ENCODE measurements at regions not wholly inside any gene's neighbourhood (a gene's known extent, or its start where the extent isn't known, plus 50 kb on each side); places are given as distances from the start of the nearest gene placed in this dataset.
"Not testable (repeated sequence)": the region's sequence is repeated elsewhere in the genome, so short reads cannot be mapped to it uniquely, and the experiment has no call there.

DNA sequence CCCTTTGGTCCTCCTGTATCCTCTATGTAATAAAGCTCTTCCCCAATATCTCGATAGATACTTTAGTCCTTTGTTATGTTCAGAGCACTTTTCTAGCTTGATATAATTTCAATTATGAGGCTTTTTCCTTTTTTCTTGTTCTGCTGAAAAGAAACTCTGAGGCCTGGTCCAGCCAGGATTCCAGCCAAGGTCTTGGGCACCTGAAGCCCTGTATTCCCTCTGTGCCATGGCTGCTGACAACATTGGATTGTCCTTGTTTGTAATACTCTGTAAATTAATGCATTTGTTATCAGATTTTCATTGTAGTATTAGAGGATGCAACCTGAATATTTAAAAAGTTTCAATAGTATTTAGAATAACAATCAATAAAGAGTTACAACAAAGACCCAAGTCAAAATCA, 67.9 kb upstream of the ADAMTS5 start:
- no peak overlapping the region for H3K4me3 ChIP-seq
- TF ChIP-seq, protein P1, sequence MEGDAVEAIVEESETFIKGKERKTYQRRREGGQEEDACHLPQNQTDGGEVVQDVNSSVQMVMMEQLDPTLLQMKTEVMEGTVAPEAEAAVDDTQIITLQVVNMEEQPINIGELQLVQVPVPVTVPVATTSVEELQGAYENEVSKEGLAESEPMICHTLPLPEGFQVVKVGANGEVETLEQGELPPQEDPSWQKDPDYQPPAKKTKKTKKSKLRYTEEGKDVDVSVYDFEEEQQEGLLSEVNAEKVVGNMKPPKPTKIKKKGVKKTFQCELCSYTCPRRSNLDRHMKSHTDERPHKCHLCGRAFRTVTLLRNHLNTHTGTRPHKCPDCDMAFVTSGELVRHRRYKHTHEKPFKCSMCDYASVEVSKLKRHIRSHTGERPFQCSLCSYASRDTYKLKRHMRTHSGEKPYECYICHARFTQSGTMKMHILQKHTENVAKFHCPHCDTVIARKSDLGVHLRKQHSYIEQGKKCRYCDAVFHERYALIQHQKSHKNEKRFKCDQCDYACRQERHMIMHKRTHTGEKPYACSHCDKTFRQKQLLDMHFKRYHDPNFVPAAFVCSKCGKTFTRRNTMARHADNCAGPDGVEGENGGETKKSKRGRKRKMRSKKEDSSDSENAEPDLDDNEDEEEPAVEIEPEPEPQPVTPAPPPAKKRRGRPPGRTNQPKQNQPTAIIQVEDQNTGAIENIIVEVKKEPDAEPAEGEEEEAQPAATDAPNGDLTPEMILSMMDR (IDR thresholded peaks at IDR 0.05): no peak
- DNase-seq (no peak), ATAC-seq (no peak)
- intact Hi-C loops (cut with DNase I, micrococcal nuclease): no loop called here
- no peaks in the 10 kb centered on the region for H3K4me1 ChIP-seq (ENCODE audit: low read depth)
- no peaks in the 10 kb centered on the region for H3K36me3 ChIP-seq (ENCODE audit: low read depth)
- H3K9me3 ChIP-seq: no peaks in the 10 kb centered on the region

DNA sequence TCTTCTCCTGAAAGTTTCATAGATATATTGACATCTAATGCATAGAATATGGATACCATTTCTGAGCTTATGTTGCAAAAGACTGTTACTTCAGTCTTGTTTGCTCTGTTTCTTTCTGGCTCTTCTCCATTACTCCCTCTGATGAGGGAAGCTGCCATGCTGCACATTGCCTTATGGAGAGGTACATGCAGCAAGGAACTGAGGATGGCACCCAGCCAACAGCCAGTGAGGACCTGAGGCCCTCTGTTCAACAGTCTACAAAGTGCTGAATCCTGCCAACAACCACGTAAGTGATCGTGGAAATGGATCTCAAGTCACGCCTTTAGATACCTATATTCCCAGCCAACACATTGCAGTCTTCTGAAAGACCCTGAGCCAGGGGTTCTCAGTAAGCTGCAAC, 66.6 kb upstream of the ADAMTS5 start:
- DNase-seq: no peak
- Histone ChIP-seq H3K9me3 (no peaks in the 10 kb centered on the region), H3K4me1 (ENCODE audit: low read depth) (no peaks in the 10 kb centered on the region), H3K36me3 (ENCODE audit: low read depth) (no peaks in the 10 kb centered on the region), H3K4me3 (no peak overlapping the region)
- ATAC-seq: no peak
- TF ChIP-seq, protein P1 (IDR thresholded peaks at IDR 0.05): no peak
- intact Hi-C loops (cut with DNase I, micrococcal nuclease): no loop called here

DNA sequence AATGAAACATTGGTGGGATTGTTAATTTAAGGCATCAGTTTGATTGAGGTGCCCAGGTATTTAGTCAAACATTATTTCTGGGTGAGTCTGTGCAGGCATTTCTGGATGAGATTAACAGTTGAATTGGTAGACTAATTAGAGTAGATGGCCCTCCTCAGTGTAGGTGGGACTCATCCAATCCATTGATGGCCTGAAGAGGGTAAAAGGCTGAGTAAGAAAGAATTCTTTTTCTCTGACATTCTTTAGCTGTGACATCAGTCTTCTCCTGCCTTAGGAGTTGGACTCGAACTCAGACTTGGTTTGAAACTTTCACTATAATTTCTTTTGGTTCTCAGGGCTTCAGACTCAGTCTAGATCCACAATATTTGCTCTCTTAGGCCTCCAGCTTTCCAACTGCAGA, 59.6 kb upstream of the ADAMTS5 start:
- DNase-seq: no peak
- H3K4me3 ChIP-seq: no peak overlapping the region
- ATAC-seq: no peak
- intact Hi-C loops (cut with DNase I, micrococcal nuclease): no loop called here
- H3K4me1 ChIP-seq (ENCODE audit: low read depth): no peaks in the 10 kb centered on the region
- H3K9me3 ChIP-seq: no peaks in the 10 kb centered on the region
- H3K36me3 ChIP-seq (ENCODE audit: low read depth): no peaks in the 10 kb centered on the region
- TF ChIP-seq, protein P1 (IDR thresholded peaks at IDR 0.05): no peak

DNA sequence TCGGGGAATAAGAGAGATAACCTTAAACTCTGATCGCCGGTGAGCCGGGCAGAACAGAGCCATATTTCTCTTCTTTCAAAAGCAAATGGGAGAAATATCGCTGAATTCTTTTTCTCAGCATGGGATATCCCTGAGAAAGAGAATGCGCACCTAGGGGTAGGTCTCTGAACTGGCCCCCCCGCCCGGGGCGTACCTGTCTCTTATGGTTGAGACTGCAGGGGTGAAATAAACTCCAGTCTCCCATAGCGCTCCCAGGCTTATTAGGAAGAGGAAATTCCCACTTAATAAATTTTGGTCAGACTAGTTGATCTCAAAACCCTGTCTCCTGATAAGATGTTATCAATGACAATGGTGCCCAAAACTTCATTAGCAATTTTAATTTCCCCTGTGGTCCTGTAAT, 58.8 kb upstream of the ADAMTS5 start:
- intact Hi-C loops (cut with DNase I, micrococcal nuclease); ATAC-seq; H3K36me3 ChIP-seq (ENCODE audit: low read depth); DNase-seq; H3K9me3 ChIP-seq; H3K4me3 ChIP-seq; H3K4me1 ChIP-seq (ENCODE audit: low read depth): not testable (repeated sequence)

DNA sequence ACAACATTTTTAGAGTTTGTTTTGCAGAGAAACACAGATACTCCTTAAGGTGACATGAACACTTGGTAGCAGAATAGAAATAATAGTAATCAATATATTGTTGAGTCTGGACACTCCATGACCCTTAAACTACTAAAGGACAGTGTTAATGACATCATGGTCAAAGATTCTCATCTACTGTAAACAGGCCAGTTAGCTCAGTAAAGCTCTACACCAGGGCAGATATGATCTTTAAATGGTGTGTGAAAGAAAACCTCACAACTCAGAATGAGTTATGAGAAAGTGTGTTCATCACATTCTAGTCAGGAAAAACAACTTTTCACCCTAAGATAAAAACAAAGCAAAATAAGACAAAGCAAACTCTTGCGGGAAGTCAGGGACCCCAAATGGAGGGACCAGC, 58.1 kb upstream of the ADAMTS5 start:
- no peak overlapping the region for H3K4me3 ChIP-seq
- H3K9me3 ChIP-seq: no peaks in the 10 kb centered on the region
- intact Hi-C loops (cut with DNase I, micrococcal nuclease): no loop called here
- DNase-seq: no peak
- ATAC-seq: no peak
- no peaks in the 10 kb centered on the region for H3K36me3 ChIP-seq (ENCODE audit: low read depth)
- TF ChIP-seq, protein P1 (IDR thresholded peaks at IDR 0.05): no peak
- no peaks in the 10 kb centered on the region for H3K4me1 ChIP-seq (ENCODE audit: low read depth)

DNA sequence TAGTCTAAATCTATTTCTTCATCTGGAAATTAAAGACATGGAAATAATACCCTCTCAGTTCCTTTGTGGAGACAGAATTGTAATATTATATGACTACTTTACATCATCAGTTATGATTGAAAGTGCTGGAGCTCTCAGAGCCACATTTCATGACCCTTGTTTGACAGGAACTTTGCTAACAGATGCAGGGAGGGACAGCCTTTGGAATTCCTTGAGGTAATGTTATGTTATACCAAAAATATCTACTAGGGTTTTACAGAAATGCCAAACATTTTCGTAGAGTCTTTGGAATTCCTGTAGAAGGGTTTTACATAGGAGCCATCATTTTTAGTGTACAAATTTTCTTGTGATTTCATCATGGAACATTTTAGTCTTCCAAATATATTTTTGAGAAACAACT, 57.4 kb upstream of the ADAMTS5 start:
- Histone ChIP-seq H3K4me3 (no peak overlapping the region), H3K4me1 (ENCODE audit: low read depth) (no peaks in the 10 kb centered on the region), H3K9me3 (no peaks in the 10 kb centered on the region), H3K36me3 (ENCODE audit: low read depth) (no peaks in the 10 kb centered on the region)
- TF ChIP-seq, protein P1 (IDR thresholded peaks at IDR 0.05): no peak
- no peak for DNase-seq
- intact Hi-C loops (cut with DNase I, micrococcal nuclease): no loop called here
- ATAC-seq: no peak
